GM12864 (cell line): ENCODE measurements at regions not wholly inside any gene's neighbourhood (a gene's known extent, or its start where the extent isn't known, plus 50 kb on each side); places are given as distances from the start of the nearest gene placed in this dataset.
"Not testable (repeated sequence)": the region's sequence is repeated elsewhere in the genome, so short reads cannot be mapped to it uniquely, and the experiment has no call there.

Experiments
- DNase-seq: peaks from one replicate; pipeline ENCODE4 v3.0.0-alpha.2; 2011; ENCODE audit warnings: low read depth
- H3K4me3 ChIP-seq: 2 replicates; pipeline ENCODE4 v1.5.1; 2011; ENCODE audit warnings: mild to moderate bottlenecking, low read depth, low read length, control low read depth
- TF ChIP-seq, protein P1 (sequence below): IDR thresholded peaks from 2 replicates; pipeline ENCODE4 v1.5.1; 2011; ENCODE audit warnings: low read depth, mild to moderate bottlenecking, moderate library complexity, low read length, control low read depth, inconsistent platforms; ENCODE audit errors: missing control alignments

DNA sequence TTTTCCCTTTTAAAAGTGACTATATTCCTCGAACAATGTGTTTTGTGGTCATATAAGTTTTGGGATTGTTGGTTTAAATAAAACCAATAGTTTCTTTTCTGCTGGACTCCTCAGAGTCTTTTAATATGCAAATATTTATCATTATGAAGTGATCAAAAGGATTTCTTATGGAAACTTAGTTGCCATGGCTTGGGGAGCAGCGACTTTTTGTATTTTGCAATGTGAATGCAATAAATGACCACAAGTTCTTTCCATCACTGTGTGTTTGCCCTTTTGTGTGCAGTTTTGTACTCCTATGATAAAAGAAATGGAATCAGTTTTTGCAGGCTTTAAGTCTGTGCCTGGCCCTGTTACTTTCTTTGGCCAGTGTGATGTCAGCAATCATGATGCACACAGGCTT is 68.5 kb upstream of the NUDT6 start:
- TF ChIP-seq, protein P1, sequence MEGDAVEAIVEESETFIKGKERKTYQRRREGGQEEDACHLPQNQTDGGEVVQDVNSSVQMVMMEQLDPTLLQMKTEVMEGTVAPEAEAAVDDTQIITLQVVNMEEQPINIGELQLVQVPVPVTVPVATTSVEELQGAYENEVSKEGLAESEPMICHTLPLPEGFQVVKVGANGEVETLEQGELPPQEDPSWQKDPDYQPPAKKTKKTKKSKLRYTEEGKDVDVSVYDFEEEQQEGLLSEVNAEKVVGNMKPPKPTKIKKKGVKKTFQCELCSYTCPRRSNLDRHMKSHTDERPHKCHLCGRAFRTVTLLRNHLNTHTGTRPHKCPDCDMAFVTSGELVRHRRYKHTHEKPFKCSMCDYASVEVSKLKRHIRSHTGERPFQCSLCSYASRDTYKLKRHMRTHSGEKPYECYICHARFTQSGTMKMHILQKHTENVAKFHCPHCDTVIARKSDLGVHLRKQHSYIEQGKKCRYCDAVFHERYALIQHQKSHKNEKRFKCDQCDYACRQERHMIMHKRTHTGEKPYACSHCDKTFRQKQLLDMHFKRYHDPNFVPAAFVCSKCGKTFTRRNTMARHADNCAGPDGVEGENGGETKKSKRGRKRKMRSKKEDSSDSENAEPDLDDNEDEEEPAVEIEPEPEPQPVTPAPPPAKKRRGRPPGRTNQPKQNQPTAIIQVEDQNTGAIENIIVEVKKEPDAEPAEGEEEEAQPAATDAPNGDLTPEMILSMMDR: no peak
- H3K4me3 ChIP-seq: no peak overlapping the region
- DNase-seq: no peak

DNA sequence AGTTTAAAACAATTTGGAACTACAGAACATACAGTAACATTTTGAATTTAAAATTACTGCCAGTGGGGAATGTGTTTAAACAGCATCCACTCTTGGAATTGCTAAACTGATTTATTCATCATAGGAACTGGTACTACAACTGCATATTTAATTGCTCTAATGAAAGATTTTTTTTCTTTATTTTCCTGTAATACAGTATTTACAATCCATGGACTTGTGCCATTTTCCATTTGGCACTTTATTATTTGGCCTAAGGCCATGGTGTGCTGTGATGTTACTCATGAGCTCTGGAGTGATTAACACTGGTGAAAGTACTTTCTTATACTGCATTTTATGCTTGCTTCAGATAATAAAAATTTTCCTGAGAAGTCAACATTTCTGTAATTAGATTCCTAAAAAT is 69.7 kb upstream of the NUDT6 start:
- TF ChIP-seq, protein P1: no peak
- H3K4me3 ChIP-seq: no peak overlapping the region
- no peak for DNase-seq

DNA sequence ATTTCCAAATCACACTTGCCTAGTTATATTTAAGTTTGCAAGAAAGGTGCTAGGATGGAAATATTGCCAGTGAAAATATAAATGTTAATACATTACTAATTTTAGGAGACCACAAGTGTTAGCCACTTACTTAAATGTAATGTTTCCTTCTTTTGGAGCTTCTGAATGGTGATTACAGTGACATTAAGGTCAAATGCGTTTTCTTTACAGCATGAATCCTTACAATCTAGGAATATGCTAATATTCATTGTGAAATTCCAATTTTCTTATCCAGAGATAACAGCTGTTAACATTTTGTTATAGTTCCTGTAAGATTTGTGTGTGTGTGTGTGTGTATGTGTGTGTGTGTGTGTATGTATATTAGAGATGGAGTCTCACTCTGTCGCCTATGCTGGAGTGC is 70.2 kb upstream of the NUDT6 start:
- TF ChIP-seq, protein P1: no peak
- DNase-seq: no peak
- no peak overlapping the region for H3K4me3 ChIP-seq

DNA sequence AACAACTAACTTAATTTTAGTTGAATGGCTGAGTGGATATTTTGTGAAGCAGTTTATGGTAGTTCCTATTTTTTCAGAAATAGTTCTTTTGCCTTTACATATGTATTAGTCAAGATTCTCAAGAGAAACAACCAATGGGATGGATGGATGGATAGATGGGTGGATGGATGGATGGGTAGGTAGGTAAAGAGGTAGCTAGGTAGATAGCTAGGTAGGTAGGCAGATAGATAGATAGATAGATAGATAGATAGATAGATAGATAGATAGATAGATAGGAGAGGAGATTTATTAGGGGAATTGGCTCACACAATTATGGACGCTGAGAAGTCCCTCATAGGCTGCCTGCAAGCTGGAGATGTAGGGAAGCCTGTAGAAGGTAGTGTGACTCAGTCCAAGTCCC is 74.0 kb upstream of the NUDT6 start:
- DNase-seq: no peak
- H3K4me3 ChIP-seq: no peak overlapping the region
- TF ChIP-seq, protein P1: no peak

DNA sequence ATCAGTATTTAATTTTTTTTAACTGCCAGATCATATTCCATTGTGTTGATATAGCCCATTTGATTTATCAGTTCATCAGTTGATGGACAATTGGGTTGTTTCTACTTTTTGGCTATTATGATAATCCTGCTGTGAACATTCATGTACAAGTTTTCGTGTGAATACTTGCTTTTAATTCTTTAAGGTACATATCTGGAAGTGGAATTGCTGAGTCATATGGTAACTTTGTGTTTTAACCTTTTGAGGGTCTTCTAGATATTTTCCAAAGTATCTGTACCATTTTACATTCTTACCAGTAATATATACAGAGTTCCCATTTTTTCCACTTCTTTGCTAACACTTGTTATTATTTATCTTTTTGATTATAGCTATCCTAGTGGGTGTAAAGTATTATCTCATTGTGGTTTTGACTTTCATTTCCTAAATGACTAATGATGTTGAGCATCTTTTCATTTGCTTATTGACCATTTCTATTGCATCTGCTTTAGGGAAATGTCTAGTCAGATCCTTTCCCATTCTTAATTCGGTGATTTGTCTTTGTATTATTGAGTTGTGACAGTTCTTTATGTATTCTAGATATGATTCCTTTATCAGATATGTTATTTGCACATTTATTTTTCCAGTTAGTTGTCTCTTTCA is 75.2 kb upstream of the NUDT6 start:
- no peak overlapping the region for H3K4me3 ChIP-seq
- TF ChIP-seq, protein P1: no peak
- DNase-seq: no peak

DNA sequence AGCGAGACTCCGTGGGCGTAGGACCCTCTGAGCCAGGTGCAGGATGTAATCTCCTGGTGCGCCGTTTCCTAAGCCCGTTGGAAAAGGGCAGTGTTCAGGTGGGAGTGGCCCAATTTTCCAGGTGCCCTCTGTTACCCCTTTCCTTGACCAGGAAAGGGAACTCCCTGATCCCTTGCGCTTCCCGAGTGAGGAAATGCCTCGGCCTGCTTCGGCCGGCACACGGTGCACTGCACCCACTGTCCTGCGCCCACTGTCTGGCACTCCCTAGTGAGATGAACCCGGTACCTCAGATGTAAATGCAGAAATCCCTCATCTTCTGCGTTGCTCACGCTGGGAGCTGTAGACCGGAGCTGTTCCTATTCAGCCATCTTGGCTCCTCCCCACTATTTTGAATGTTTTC is 81.7 kb upstream of the NUDT6 start:
- not testable (repeated sequence) for H3K4me3 ChIP-seq, DNase-seq

DNA sequence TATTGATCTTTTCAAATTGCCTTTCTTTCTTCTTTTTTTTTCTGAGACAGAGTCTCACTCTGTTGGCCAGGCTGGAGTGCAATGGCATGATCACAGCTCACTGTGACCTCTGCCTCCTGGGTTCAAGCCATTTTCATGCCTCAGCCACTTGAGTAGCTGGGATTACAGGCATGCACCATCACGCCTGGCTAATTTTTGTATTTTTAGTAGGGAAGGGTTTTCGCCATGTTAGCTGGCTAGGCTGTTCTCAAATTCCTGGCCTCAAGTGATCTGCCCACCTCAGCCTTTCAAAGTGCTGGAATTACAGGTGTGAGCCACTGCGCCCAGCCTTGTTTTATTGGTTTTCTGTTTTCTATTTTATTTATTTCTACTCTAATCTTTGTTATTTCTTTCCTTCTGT is 82.7 kb upstream of the NUDT6 start:
- DNase-seq, H3K4me3 ChIP-seq: not testable (repeated sequence)

DNA sequence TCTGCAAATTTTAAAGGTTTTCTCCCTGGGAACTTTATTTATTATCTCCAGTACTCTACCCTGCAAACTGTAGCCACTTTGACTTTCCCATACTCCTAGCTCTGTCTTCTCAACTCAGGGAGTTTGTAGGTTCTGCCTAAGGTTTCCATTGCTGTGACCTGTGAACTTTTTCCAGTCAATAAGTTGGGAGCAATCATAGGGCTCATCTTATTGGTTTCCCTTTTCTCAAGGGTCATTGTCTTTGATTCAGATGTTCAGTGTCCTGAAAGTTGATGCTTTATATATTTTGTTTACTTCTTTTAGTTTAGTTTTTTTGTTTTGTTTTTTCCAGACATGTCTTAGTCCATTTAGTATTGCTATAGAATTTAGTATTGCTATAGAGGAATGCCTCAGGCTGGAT is 85.3 kb upstream of the NUDT6 start:
- no peak for DNase-seq
- TF ChIP-seq, protein P1: no peak
- H3K4me3 ChIP-seq: no peak overlapping the region

DNA sequence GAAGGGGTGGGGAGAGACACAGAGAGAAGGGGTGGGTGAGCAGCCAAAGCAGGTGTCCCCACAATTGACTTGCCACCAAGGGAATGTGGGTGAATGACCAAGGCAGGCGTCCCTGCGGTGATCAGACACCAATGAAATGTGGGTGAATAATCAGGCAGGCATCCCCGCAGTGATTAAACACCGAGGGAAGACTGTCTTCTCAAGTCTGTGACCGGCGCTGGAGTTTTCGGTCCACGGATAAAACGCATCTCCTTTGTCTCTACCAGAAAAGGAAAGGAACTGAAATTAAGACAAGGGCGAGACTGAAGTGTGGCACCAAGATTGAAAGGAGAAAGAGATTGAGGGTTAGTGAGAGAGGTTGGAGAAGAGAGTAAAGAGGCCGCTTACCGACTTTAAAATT is 90.0 kb upstream of the NUDT6 start:
- not testable (repeated sequence) for DNase-seq, H3K4me3 ChIP-seq
